HFFc6 (cell line): ENCODE measurements at regions not wholly inside any gene's neighbourhood (a gene's known extent, or its start where the extent isn't known, plus 50 kb on each side); places are given as distances from the start of the nearest gene placed in this dataset.

ENCODE experiments used
- DNase-seq: peaks from one replicate; pipeline ENCODE4 v3.0.0-alpha.2; 2018
- H3K27ac Mint-ChIP-seq: 2 replicates; pipeline ENCODE4 v1.8.0; 2020; ENCODE audit warnings: mild to moderate bottlenecking, mixed read lengths
- H3K27me3 Mint-ChIP-seq: 2 replicates; pipeline ENCODE4 v1.8.0; 2021; ENCODE audit warnings: mild to moderate bottlenecking, moderate library complexity, mixed read lengths; ENCODE audit not compliant: insufficient read depth
- H3K36me3 Mint-ChIP-seq: 2 replicates; pipeline ENCODE4 v1.8.0; 2021; ENCODE audit warnings: low read depth, mixed read lengths
- H3K4me1 Mint-ChIP-seq: 2 replicates; pipeline ENCODE4 v1.8.0; 2020; ENCODE audit warnings: low read depth, mixed read lengths
- H3K4me3 Mint-ChIP-seq: 2 replicates; pipeline ENCODE4 v1.8.0; 2020; ENCODE audit warnings: mild to moderate bottlenecking, moderate library complexity, mixed read lengths
- H3K9me3 Mint-ChIP-seq: 2 replicates; pipeline ENCODE4 v1.8.0; 2020; ENCODE audit warnings: mild to moderate bottlenecking, mixed read lengths
- TF ChIP-seq, protein P1 (sequence below): fragments of 200-600 bp; sonication (generic); IDR thresholded peaks from 2 replicates; pipeline ENCODE4 v1.5.0; 2021; ENCODE audit warnings: antibody characterized with exemption, mild to moderate bottlenecking

DNA sequence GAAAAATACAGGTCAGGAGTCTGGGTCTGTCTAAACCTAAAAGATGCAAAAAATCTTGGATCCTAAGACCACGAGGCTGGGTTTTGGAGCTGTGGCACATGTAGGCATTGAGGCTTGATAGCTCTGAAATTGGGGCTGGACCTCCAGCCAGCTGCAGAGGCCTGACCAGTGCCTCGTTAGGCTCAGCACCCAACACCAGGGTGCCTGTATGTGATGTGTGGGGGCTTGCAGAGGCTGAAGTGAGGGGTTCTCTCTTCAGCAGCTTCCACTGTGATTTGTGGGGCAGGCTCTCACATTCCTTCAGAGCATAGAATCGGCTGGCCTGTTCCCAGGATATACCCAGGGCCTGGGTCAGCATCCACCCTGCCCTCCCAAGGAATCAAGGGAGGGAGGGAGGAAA lies 247.8 kb downstream of the BUB3 start:
- Mint-ChIP-seq H3K27ac (no peak overlapping the region), H3K9me3 (peaks cover 65% of the 10 kb centered on the region), H3K4me1 (no peaks in the 10 kb centered on the region), H3K4me3 (no peak overlapping the region), H3K27me3 (no peaks in the 10 kb centered on the region), H3K36me3 (peaks cover 11% of the 10 kb centered on the region)
- TF ChIP-seq, protein P1, sequence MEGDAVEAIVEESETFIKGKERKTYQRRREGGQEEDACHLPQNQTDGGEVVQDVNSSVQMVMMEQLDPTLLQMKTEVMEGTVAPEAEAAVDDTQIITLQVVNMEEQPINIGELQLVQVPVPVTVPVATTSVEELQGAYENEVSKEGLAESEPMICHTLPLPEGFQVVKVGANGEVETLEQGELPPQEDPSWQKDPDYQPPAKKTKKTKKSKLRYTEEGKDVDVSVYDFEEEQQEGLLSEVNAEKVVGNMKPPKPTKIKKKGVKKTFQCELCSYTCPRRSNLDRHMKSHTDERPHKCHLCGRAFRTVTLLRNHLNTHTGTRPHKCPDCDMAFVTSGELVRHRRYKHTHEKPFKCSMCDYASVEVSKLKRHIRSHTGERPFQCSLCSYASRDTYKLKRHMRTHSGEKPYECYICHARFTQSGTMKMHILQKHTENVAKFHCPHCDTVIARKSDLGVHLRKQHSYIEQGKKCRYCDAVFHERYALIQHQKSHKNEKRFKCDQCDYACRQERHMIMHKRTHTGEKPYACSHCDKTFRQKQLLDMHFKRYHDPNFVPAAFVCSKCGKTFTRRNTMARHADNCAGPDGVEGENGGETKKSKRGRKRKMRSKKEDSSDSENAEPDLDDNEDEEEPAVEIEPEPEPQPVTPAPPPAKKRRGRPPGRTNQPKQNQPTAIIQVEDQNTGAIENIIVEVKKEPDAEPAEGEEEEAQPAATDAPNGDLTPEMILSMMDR, result no peak
- no peak for DNase-seq

DNA sequence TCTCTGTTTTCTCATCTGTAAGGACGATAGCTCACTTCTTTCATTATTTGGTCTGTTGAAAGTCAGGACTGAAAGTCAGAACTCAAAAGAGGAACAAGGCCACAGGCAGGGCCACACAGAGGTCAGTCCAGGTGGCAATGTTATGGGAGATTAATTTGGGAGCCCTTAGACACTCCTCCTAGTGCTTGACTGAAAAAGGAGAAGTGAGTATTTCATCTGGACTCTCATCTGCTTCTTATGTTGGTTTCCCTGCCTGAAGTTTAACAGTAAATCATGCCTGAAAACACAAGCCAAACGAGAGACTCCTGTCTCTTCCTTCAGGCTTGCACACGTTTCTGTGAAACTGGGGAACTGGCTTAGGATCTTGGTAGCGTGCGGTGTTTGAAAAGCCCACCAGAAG lies 248.5 kb downstream of the BUB3 start:
- Mint-ChIP-seq H3K27ac (no peak overlapping the region), H3K4me1 (no peaks in the 10 kb centered on the region), H3K9me3 (peaks cover 67% of the 10 kb centered on the region), H3K27me3 (no peaks in the 10 kb centered on the region), H3K4me3 (no peak overlapping the region), H3K36me3 (peaks cover 11% of the 10 kb centered on the region)
- TF ChIP-seq, protein P1, result no peak
- DNase-seq, result no peak

GRCh38 chr10:123404357-123404756 lies 250.2 kb downstream of the BUB3 start:
- H3K9me3 Mint-ChIP-seq, result peaks cover 61% of the 10 kb centered on the region
- H3K36me3 Mint-ChIP-seq, result peaks cover 9% of the 10 kb centered on the region
- DNase-seq, result no peak
- TF ChIP-seq, protein P1, result no peak
- no peaks in the 10 kb centered on the region for H3K27me3 Mint-ChIP-seq
- H3K4me3 Mint-ChIP-seq, result no peak overlapping the region
- no peak overlapping the region for H3K27ac Mint-ChIP-seq
- no peaks in the 10 kb centered on the region for H3K4me1 Mint-ChIP-seq

DNA sequence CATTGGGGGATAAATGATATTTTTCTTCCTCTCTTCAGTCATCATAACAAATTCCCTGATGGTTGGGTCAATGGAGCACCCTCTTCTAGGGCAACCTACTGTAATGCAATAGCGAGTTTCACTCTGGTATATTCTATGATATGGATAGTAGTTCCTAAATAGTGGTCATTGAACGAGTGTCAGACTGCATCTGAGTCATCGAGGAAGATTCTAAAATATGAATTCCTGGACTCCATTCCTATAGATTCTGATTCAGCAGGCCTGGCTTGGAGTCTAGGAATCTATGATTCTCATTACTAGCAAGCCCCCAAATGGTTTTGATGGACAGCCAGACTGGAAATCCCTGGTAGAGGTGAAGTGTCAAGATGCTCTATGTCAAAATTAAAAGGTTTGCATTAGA lies 254.5 kb downstream of the BUB3 start:
- Mint-ChIP-seq H3K4me1 (no peaks in the 10 kb centered on the region), H3K9me3 (peaks cover 61% of the 10 kb centered on the region), H3K27me3 (no peaks in the 10 kb centered on the region; the same call in 1 of the 2 replicates), H3K36me3 (no peaks in the 10 kb centered on the region; the same call in 1 of the 2 replicates), H3K27ac (no peak overlapping the region), H3K4me3 (no peak overlapping the region)
- no peak for DNase-seq
- TF ChIP-seq, protein P1, result no peak

DNA sequence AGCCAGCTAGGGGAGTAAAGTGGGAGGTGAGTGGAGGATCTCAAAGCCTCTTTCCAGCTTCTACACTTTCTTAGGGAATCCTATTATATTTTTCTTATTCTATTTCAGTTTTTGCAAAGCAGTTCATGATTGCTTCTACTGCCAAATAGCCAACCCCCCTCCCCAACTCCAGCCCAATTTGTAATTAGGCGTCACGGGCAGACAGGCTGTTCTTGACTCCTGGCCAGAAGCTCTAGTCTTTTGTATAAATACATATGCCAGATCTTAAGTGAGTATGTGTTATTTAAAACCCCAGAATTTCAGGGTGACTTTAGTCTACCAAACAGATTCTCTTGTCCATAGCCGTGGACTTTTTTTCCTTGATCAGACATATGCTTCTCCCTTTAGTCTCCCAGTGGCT lies 255.2 kb downstream of the BUB3 start:
- DNase-seq, result no peak
- Mint-ChIP-seq H3K27me3 (no peaks in the 10 kb centered on the region; the same call in 1 of the 2 replicates), H3K27ac (no peak overlapping the region), H3K36me3 (no peaks in the 10 kb centered on the region; the same call in 1 of the 2 replicates), H3K4me1 (no peaks in the 10 kb centered on the region), H3K4me3 (no peak overlapping the region), H3K9me3 (peaks cover 66% of the 10 kb centered on the region)
- TF ChIP-seq, protein P1, result no peak

DNA sequence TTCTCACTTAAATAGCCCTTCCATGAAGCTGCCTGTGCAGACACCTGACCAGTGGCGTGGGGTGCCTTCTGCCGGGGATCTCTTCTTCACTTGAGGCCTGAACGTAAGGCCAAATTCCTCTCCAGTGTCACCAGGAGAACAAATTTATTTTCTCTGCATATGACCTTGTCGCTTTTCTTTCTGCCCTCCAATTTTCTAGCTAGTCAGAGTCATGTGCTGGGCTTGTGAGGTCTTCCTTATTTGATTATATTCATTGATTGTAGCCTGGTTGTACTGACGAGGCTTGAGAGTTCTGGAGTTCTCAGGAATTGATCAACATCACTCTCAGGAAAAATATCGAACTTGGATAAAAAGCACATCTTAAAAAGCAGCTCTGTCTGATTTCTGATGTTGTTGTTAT lies 255.7 kb downstream of the BUB3 start:
- Mint-ChIP-seq H3K36me3 (no peaks in the 10 kb centered on the region; the same call in 1 of the 2 replicates), H3K4me1 (no peaks in the 10 kb centered on the region), H3K27me3 (no peaks in the 10 kb centered on the region; the same call in 1 of the 2 replicates), H3K4me3 (no peak overlapping the region), H3K9me3 (peaks cover 62% of the 10 kb centered on the region), H3K27ac (no peak overlapping the region)
- DNase-seq, result no peak
- TF ChIP-seq, protein P1, result no peak
